ENCODE measurements at regions not wholly inside any gene's neighbourhood (a gene's known extent, or its start where the extent isn't known, plus 50 kb on each side); places are given as distances from the start of the nearest gene placed in this dataset.

GRCh38 chr9:31783491-31783890 is 601.0 kb upstream of the ACO1 start:
- no peak for DNase-seq

GRCh38 chr9:31790720-31791119 is 593.7 kb upstream of the ACO1 start:
- DNase-seq = no peak

- DNase-seq = no peak
Measured at GRCh38 chr9:31799953-31800609, 584.4 kb upstream of the ACO1 start.

GRCh38 chr9:31807574-31808256 is 576.7 kb upstream of the ACO1 start:
- DNase-seq = no peak

DNA sequence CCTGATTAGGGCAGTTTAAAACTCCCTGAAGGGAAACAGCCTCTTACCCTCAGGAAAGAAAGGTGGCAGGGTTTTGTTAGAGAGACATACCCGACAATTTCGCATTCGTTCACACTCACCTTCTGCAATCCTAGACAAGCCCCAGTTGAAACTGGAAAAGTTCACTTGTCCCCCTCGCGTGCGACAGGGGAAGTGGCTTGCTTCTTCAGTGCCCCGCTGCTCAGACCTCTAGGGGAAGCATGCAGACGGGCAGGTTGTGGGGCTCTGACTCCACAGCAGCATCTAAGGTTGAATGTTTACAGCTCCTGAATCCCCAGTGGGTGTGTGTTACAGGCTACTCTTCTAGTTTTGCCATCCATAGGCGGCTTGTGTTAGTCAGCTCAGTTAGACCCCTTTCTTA is 575.7 kb upstream of the ACO1 start:
- no peak for DNase-seq

GRCh38 chr9:31820426-31820825 is 564.0 kb upstream of the ACO1 start:
- no peak for DNase-seq

- DNase-seq = no peak
Measured at GRCh38 chr9:31821583-31821982, 562.9 kb upstream of the ACO1 start.

GRCh38 chr9:31823365-31823764 is 561.1 kb upstream of the ACO1 start:
- no peak for DNase-seq

GRCh38 chr9:31824860-31825259 is 559.6 kb upstream of the ACO1 start:
- no peak for DNase-seq

GRCh38 chr9:31837211-31837610 is 547.2 kb upstream of the ACO1 start:
- DNase-seq = no peak

GRCh38 chr9:31839273-31839672 is 545.2 kb upstream of the ACO1 start:
- DNase-seq = peak; percentile 23

DNA sequence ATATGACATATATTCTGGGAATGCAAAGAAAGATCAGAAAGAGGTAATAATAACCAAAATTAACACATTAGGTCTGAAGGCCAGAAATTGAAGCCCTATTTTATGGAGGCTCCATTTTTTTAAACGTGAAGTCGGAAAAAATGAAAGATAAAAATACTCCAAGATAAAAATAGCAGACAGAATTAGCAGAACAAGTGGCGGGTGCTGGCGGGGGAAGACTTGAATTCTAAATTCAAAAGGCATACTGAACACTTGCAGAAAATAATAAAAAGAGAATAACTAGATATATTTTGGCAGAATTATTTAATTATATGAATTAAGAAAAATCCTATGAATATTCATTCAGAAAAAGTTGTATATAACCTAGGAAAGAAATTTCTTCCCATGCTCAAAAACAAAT is 543.7 kb upstream of the ACO1 start:
- no peak for DNase-seq

- no peak for DNase-seq
Measured at GRCh38 chr9:31847963-31848362, 536.5 kb upstream of the ACO1 start.

DNA sequence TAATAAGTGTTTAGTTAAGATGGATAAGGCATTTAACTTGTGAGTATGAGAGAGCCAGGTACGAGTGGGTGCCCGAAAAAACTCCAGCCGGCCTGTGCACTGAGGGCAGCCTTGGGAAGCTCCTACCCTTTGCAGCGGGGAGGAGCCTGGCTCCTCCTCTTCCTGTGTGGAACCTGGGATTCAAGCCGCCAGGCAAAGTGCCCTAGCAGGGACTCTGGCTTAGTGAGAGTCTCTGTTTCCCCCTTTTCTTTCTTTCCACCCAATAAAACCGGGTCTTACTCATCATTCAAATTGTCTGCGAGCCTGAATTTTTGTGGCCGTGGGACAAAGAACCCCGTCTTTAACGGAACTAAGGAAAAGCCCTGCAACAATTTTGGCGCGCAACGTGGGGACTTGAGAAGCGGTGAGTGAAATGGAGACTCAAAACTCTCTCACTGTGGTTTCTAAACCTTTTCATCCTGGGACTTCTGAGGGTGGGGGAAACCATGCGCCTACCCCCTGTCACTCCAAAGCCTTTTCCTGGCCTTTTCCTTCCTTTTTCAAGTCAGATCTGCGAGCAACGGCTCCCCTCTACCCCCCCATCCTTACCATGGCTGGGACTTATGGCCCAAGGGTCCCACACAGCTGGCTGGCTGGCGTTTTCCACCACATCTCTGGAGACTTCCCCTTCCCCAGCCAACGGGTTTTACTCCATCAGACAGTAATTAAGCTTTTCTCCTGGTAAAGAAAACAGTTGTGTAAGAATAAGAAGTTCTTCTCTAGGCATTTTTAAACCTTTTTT is 535.7 kb upstream of the ACO1 start:
- DNase-seq = no peak

DNA sequence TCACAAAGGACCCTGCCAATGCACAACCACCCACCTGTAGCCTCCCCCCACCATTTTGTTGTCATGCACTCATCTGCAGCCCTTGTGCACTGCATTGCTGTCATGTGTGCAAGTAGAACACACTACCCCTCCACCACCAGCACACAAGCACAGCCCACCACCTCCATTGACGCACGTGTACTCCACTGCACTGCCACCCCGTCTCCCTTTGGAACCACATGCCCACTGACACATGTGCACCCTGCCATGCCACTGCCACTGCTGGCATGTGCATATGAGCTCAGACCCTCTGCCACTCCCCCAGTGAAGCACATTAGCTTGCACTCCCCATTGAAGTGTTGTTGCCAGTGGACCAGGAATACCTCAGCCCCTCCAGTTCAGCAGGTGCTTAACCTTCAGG is 530.3 kb upstream of the ACO1 start:
- DNase-seq = no peak

GRCh38 chr9:31868830-31869229 is 515.6 kb upstream of the ACO1 start:
- no peak for DNase-seq

DNA sequence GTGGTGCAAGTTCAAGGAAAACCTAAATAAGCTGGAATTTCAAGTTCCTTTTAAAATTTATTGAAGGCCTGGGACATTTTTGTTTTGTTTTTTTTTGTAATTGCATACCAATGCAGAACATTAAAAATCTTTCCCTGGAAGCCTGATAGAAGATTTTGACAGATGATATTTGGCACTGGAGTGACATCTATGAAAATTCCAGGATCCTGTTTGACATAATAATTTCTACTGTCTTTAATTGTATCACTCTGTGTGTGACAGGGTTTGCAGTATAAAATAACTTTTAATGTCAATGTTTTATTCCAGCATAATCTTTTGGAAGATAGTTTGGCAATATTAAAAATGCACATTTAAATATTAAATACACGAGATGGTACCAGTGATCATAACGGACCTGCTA is 514.2 kb upstream of the ACO1 start:
- DNase-seq = no peak

DNA sequence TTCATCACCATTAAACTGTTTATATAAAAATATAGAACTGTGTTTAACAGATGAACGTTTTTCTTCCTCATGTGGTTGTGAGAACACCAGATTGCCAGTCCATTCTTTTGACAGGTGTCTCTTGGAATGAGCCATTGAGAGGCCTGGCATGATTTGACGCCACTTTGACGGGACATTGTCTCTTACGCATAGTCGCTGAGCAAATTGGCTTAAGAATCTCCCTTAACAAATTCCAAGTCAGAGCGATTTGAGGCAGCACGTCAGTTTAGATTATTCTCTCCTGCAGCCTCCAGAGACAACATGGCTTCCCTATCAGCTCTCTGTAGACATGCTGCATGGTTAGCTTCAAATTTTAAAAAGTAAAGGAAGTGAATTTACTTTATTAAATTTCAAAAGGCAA is 510.7 kb upstream of the ACO1 start:
- DNase-seq = no peak

DNA sequence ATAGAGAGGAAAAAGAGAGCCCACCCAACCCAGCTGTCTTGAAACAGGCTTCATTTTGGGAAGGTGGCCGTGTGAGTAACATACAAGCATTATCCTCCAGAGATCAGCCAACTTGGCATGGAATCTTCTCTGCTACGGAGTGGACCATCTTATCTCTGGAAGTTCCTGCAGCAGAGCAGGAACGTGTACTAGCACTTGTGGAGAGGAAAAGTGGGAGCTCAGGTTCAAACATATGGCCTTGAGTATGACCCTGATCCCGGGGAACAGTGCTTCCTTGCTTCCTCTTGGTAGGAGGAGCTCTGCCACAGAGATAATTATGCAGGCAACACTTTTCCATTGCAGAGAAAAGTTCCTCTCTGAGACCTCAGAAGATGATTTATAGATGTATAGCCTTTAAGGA is 490.4 kb upstream of the ACO1 start:
- DNase-seq = no peak

GRCh38 chr9:31908158-31908890 is 476.1 kb upstream of the ACO1 start:
- peak; percentile 0 for DNase-seq

- DNase-seq = no peak
Measured at GRCh38 chr9:31908891-31909480, 475.5 kb upstream of the ACO1 start.

GRCh38 chr9:31912636-31913035 is 471.8 kb upstream of the ACO1 start:
- no peak for DNase-seq

Measured in muscle of arm (tissue), 1 donor.